ENCODE measurements at regions not wholly inside any gene's neighbourhood (a gene's known extent, or its start where the extent isn't known, plus 50 kb on each side); places are given as distances from the start of the nearest gene placed in this dataset.

DNA sequence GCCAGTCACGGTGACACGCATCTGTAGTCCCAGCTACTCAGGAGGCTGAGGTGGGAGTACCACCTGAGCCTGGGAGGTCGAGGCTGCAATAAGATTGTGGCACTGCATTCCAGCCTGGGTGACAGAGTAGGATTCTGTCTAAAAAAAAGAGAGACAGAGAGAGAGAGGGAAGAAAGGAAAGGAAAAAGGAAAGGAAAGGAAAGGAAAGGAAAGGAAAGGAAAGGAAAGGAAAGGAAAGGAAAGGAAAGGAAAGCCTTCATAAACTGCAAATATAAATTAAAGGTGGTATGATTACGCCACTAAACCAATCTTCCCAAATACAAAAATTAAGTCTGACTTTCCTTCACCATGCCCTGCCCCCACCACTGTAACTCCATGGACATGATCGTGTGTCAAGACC lies 259.3 kb upstream of the GATB start:
- TF ChIP-seq POLR2AphosphoS5 (IDR thresholded peaks at IDR 0.05), result no peak
- TF ChIP-seq, protein P1, sequence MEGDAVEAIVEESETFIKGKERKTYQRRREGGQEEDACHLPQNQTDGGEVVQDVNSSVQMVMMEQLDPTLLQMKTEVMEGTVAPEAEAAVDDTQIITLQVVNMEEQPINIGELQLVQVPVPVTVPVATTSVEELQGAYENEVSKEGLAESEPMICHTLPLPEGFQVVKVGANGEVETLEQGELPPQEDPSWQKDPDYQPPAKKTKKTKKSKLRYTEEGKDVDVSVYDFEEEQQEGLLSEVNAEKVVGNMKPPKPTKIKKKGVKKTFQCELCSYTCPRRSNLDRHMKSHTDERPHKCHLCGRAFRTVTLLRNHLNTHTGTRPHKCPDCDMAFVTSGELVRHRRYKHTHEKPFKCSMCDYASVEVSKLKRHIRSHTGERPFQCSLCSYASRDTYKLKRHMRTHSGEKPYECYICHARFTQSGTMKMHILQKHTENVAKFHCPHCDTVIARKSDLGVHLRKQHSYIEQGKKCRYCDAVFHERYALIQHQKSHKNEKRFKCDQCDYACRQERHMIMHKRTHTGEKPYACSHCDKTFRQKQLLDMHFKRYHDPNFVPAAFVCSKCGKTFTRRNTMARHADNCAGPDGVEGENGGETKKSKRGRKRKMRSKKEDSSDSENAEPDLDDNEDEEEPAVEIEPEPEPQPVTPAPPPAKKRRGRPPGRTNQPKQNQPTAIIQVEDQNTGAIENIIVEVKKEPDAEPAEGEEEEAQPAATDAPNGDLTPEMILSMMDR (IDR thresholded peaks at IDR 0.05), result no peak
- TF ChIP-seq POLR2A (IDR thresholded peaks at IDR 0.05), result no peak
- 88% methylated on average over 5 of the region's 5 CpGs for WGBS
- Histone ChIP-seq H3K27ac (no peak overlapping the region), H3K9me3 (no peaks in the 10 kb centered on the region), H3K36me3 (no peaks in the 10 kb centered on the region), H3K4me3 (no peak overlapping the region), H3K4me1 (replicated peaks) (no peaks in the 10 kb centered on the region), H3K27me3 (replicated peaks; ENCODE audit: insufficient read depth) (no peaks in the 10 kb centered on the region)
- intact Hi-C loops (cut with DNase I), result no loop called here
- DNase-seq (ENCODE audit: low spot score), result no peak

DNA sequence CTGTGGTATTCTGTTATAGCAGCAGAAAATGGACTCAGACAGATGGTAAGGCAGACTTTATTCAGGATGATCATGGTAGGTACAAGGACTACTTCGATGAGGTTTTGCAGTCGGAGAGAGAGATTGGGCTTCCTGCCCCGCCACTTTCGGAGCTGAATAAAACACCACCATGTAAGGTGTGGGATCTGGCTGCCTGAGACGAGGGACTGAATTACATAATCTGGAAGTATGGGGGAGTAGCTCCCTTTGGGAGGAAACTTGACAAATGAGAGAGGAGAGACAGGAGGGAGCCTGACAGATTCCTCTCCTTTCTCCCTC lies 255.5 kb upstream of the GATB start:
- Histone ChIP-seq H3K36me3 (no peaks in the 10 kb centered on the region), H3K27me3 (replicated peaks; ENCODE audit: insufficient read depth) (no peaks in the 10 kb centered on the region), H3K9me3 (no peaks in the 10 kb centered on the region), H3K4me1 (replicated peaks) (no peaks in the 10 kb centered on the region), H3K27ac (no peak overlapping the region), H3K4me3 (no peak overlapping the region)
- intact Hi-C loops (cut with DNase I), result no loop called here
- WGBS, result 86% methylated on average over 5 of the region's 5 CpGs
- DNase-seq (ENCODE audit: low spot score), result no peak
- TF ChIP-seq, protein P1 (IDR thresholded peaks at IDR 0.05), result no peak
- TF ChIP-seq POLR2AphosphoS5 (IDR thresholded peaks at IDR 0.05) (no peak), POLR2A (IDR thresholded peaks at IDR 0.05) (no peak)

DNA sequence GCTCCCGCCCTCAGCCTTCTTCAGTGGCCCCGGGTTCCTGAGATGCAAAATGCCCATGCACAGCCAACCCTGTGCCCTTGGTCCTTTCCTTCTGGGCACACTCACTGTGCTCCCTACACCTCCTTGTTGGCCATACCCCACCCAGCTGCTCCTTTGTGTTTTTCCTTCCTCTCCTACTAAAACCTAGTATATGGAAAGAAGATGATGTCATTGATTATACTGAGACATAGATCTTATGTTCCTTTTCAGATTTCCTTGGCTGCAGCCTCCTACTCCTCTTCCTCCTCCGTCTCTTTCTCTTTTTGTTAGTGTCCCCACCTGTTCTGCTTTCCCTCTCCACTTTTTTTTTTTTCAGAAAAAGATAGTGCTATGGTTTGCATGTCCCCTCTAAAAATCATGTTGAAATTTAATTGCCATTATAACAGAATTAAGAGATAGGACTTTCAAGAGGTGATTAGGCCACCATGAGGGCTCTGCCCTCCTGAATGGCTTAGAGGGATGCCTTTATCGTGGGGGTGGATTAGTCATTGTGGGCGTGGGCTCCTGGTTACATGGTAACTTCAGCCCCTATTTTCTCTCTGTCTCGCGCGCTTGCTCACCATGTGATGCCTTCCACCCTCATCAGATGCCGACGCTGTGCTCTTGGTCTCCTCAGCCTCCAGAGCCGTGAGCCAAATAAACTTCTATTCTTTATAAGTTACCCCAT lies 254.9 kb upstream of the GATB start:
- Histone ChIP-seq H3K9me3 (no peaks in the 10 kb centered on the region), H3K36me3 (no peaks in the 10 kb centered on the region), H3K4me1 (replicated peaks) (no peaks in the 10 kb centered on the region), H3K4me3 (no peak overlapping the region), H3K27ac (no peak overlapping the region), H3K27me3 (replicated peaks; ENCODE audit: insufficient read depth) (no peaks in the 10 kb centered on the region)
- WGBS, result 92% methylated on average over 11 of the region's 11 CpGs
- intact Hi-C loops (cut with DNase I), result no loop called here
- no peak for DNase-seq (ENCODE audit: low spot score)
- TF ChIP-seq POLR2A (IDR thresholded peaks at IDR 0.05), result no peak
- TF ChIP-seq POLR2AphosphoS5 (IDR thresholded peaks at IDR 0.05), result no peak

DNA sequence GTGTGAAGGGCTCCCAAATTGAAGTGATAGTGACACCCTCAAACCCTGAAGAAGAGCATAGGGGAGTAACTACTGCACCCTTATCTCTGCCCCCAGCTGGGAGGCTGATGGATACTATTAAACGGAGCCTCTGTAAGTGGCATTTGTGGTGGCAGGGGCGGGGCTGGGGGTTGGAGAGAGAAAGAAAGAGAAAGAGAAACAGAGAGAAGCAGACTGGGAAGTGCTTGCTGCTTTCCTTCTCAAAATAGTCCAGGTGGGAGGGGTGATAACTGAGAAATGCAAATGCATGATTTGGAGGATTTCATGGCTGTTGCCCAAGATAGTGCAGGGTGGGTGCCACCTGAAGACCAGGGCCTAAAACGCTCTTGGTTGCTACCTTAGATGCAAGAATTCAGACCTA lies 253.5 kb upstream of the GATB start:
- no peaks in the 10 kb centered on the region for H3K36me3 ChIP-seq
- no peak overlapping the region for H3K27ac ChIP-seq
- TF ChIP-seq, protein P1 (IDR thresholded peaks at IDR 0.05), result no peak
- TF ChIP-seq POLR2A (IDR thresholded peaks at IDR 0.05), result no peak
- no peak for TF ChIP-seq POLR2AphosphoS5 (IDR thresholded peaks at IDR 0.05)
- 69% methylated on average over 3 of the region's 3 CpGs for WGBS
- H3K4me1 ChIP-seq (replicated peaks), result no peaks in the 10 kb centered on the region
- no peak overlapping the region for H3K4me3 ChIP-seq
- H3K27me3 ChIP-seq (replicated peaks; ENCODE audit: insufficient read depth), result no peaks in the 10 kb centered on the region
- intact Hi-C loops (cut with DNase I), result no loop called here
- no peak for DNase-seq (ENCODE audit: low spot score)
- H3K9me3 ChIP-seq, result no peaks in the 10 kb centered on the region

DNA sequence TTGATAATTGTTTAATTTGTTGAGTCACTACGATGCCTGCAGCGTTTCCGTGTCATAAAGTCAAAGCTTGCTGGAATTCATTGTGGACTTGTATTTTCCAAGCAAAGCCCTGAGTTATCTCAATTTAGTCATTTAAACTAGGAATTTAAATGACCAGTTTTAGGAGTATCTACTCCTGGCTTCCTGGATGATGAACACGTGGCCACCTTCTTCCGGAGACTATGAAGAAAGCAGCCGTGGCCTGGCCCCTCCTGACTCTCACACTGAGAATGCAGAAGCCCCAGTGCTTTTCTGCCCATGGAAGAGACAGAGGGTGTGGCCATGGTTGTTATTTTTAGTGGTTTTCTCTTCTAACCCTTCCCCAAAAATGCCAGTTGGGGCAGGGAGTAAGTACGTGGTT lies 250.7 kb upstream of the GATB start:
- no peak overlapping the region for H3K4me3 ChIP-seq
- 83% methylated on average over 7 of the region's 7 CpGs for WGBS
- TF ChIP-seq, protein P1 (IDR thresholded peaks at IDR 0.05), result no peak
- TF ChIP-seq POLR2AphosphoS5 (IDR thresholded peaks at IDR 0.05) (no peak), POLR2A (IDR thresholded peaks at IDR 0.05) (no peak)

More for the DNA sequence above, 250.7 kb upstream of the GATB start:
- H3K9me3 ChIP-seq, result no peaks in the 10 kb centered on the region
- no peaks in the 10 kb centered on the region for H3K36me3 ChIP-seq
- no peaks in the 10 kb centered on the region for H3K4me1 ChIP-seq (replicated peaks)
- no peak overlapping the region for H3K27ac ChIP-seq
- DNase-seq (ENCODE audit: low spot score), result no peak
- no peaks in the 10 kb centered on the region for H3K27me3 ChIP-seq (replicated peaks; ENCODE audit: insufficient read depth)
- intact Hi-C loops (cut with DNase I), result no loop called here
